ENCODE measurements at regions not wholly inside any gene's neighbourhood (a gene's known extent, or its start where the extent isn't known, plus 50 kb on each side); places are given as distances from the start of the nearest gene placed in this dataset.

GRCh38 chr11:91528965-91529364 is 695.7 kb upstream of the FAT3 start:
- Histone ChIP-seq H3K4me2 (no peak overlapping the region), H3K4me3 (ENCODE audit: low read depth in 2 of 2, low read length in 1 of 2) (no peak overlapping the region), H3K27me3 (ENCODE audit: insufficient read depth) (no peaks in the 10 kb centered on the region), H3K4me1 (ENCODE audit: control insufficient read depth in 1 of 2, insufficient read depth in 2 of 2, low read depth in 1 of 2, low read length in 1 of 2) (no peaks in the 10 kb centered on the region), H3K36me3 (replicated peaks in 1 of 2; ENCODE audit: control insufficient read depth in 1 of 2, insufficient read depth in 2 of 2, low read length in 1 of 2) (no peaks in the 10 kb centered on the region), H3K9ac (no peak overlapping the region), H2AFZ (ENCODE audit: low read depth) (no peak overlapping the region), H3F3A (replicated peaks; ENCODE audit: insufficient read depth) (no peaks in the 10 kb centered on the region), H3K9me2 (no peaks in the 10 kb centered on the region), H3K27ac (ENCODE audit: low read depth in 2 of 2, low read length in 1 of 2) (no peak overlapping the region), H3K79me2 (ENCODE audit: insufficient read depth) (no peaks in the 10 kb centered on the region), H4K20me1 (ENCODE audit: insufficient read depth) (no peaks in the 10 kb centered on the region), H3K9me3 (no peaks in the 10 kb centered on the region)
- 59% methylated on average over 1 of the region's 1 CpG for WGBS (ENCODE audit: low lambda C conversion rate)
- TF ChIP-seq NFIC (IDR thresholded peaks at IDR 0.05; ENCODE audit: borderline replicate concordance) (no peak), CTCF (IDR thresholded peaks at IDR 0.05) (no peak), NRF1 (IDR thresholded peaks at IDR 0.05; ENCODE audit: low read depth, low read length) (no peak), EZH2phosphoT487 (IDR thresholded peaks at IDR 0.05; ENCODE audit: borderline replicate concordance, low read depth) (no peak), EP300 (IDR thresholded peaks at IDR 0.05; ENCODE audit: borderline replicate concordance in 1 of 2, low read depth in 1 of 2, low read length in 1 of 2) (no peak), ZBTB33 (IDR thresholded peaks at IDR 0.05; ENCODE audit: borderline replicate concordance, low read depth) (no peak), RCOR1 (IDR thresholded peaks at IDR 0.05; ENCODE audit: low read length) (no peak), USF2 (IDR thresholded peaks at IDR 0.05; ENCODE audit: borderline replicate concordance, low read depth, low read length) (no peak), RXRA (IDR thresholded peaks at IDR 0.05; ENCODE audit: borderline replicate concordance, low read depth) (no peak), FOSL2 (IDR thresholded peaks at IDR 0.05; ENCODE audit: borderline replicate concordance, low read depth) (no peak), GATA2 (CRISPR knock-in tag; IDR thresholded peaks at IDR 0.05) (no peak), PBX3 (IDR thresholded peaks at IDR 0.05) (no peak), USF1 (IDR thresholded peaks at IDR 0.05; ENCODE audit: borderline replicate concordance, low read depth) (no peak), MXI1 (IDR thresholded peaks at IDR 0.05; ENCODE audit: low read depth, low read length) (no peak), MAX (IDR thresholded peaks at IDR 0.05; ENCODE audit: low read depth) (no peak), GABPA (IDR thresholded peaks at IDR 0.05; ENCODE audit: low read depth) (no peak), POLR2AphosphoS5 (IDR thresholded peaks at IDR 0.05; ENCODE audit: low read depth, low read length) (no peak), FOXM1 (IDR thresholded peaks at IDR 0.05; ENCODE audit: low read depth) (no peak), MEF2A (IDR thresholded peaks at IDR 0.05; ENCODE audit: borderline replicate concordance, low read depth) (no peak), REST (IDR thresholded peaks at IDR 0.05; ENCODE audit: low read depth, low read length) (no peak)
- no peak for DNase-seq
- CTCF ChIA-PET = no interaction called here
- POLR2A ChIA-PET = no interaction called here

Measured in SK-N-SH (cell line).